RCC 7860 (cell line): ENCODE measurements at regions not wholly inside any gene's neighbourhood (a gene's known extent, or its start where the extent isn't known, plus 50 kb on each side); places are given as distances from the start of the nearest gene placed in this dataset.

ENCODE experiments used
- DNase-seq: peaks from one replicate; pipeline ENCODE4 v3.0.0-alpha.2; 2015; ENCODE audit warnings: low spot score
- FAIRE-seq: peaks from 2 replicates; lab custom pipeline; 2012; peaks lifted over from hg19 to GRCh38; lab: Jason Lieb, UNC

DNA sequence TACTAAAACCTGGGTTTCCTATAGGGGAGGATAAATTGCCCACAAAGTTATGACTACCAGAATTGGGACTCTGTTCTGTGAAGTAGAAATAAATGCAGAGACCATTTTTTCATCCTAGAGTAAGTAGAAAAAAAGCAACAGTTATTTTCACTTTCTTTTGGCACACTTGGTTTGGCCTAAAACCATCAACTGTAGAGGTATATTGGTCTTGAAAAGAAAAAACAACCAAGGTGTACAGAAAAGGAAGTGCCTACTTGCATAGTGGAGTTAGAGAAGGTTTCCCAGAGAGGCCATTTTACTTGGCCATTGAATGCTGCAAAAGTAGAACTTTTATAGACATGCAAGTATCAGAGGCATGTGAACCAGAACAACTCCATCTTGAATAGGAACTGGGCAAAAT lies 89.4 kb upstream of the TACR1 start:
- no peak for FAIRE-seq
- DNase-seq = no peak

- FAIRE-seq (no peak), DNase-seq (no peak)
Observed at GRCh38 chr2:75287624-75288316, 88.5 kb upstream of the TACR1 start.

- DNase-seq (no peak), FAIRE-seq (no peak)
Observed at GRCh38 chr2:75284345-75284744, 85.0 kb upstream of the TACR1 start.

GRCh38 chr2:75278821-75279379 lies 79.6 kb upstream of the TACR1 start:
- DNase-seq (no peak), FAIRE-seq (no peak)

DNA sequence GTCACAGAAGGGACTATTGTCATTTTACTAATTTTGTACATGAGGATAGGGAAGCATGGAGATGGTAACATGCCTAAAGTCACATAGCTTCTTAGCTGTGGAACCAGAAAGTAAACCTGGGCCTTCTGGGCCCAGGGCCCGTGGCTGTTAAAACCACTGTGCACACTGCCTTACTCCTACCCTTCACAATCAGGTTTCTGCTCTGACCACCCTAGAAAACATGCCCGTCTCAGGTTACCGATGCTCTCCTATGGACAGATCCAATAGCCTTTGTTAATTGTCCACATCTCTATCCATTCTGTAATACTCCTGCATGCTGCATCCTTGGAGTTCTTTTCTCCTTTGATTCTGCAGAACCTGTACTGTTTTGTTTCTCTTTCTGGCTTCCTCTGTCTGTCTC lies 79.0 kb upstream of the TACR1 start:
- no peak for DNase-seq
- no peak for FAIRE-seq

- DNase-seq (peak; percentile 43), FAIRE-seq (peak; percentile 88)
Observed at GRCh38 chr2:75277111-75277510, 77.8 kb upstream of the TACR1 start.

GRCh38 chr2:75276093-75277029 lies 77.0 kb upstream of the TACR1 start:
- DNase-seq (peak; percentile 68), FAIRE-seq (peak; percentile 86)

GRCh38 chr2:75274936-75275335 lies 75.6 kb upstream of the TACR1 start:
- DNase-seq = no peak
- FAIRE-seq = no peak

GRCh38 chr2:75268112-75268511 lies 68.8 kb upstream of the TACR1 start:
- FAIRE-seq (no peak), DNase-seq (no peak)

DNA sequence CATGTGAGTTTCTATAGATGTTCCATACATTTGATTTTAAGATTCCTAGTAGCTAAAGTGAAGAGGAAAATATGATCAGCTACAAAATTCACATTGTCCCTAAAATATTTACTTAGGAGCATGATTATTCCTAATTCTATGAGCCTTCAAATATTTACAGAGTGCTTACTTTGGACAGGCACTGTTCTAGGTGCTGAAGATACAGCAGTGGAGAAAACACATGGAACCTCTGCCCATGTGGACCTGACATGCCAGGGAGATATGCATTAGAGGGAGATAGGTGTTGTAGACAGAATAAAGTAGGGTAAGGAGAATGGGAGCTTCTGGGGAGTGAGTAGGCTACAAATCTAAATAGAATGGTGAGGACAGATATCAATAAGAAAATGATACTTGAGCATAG lies 62.6 kb upstream of the TACR1 start:
- FAIRE-seq (no peak), DNase-seq (no peak)

DNA sequence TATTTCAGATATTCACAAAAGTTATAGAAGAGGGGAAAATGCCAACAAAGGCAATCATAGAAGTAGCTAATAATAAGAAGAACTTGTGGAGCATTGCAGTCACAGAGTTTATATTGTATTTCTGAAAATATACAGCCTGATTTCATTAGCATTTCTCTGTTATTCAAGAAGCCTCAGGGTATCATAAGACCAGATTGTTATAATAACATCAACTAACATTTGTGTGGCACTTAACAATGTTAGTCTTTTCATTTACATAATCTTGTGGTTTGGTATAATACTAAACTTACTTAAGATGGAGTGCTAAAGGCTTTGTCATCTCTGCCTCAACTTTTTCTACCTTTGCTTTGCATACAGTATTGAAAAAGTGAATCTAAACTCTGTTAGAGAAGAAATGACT lies 61.6 kb upstream of the TACR1 start:
- no peak for DNase-seq
- no peak for FAIRE-seq

GRCh38 chr2:75258620-75259019 lies 59.3 kb upstream of the TACR1 start:
- no peak for DNase-seq
- no peak for FAIRE-seq

DNA sequence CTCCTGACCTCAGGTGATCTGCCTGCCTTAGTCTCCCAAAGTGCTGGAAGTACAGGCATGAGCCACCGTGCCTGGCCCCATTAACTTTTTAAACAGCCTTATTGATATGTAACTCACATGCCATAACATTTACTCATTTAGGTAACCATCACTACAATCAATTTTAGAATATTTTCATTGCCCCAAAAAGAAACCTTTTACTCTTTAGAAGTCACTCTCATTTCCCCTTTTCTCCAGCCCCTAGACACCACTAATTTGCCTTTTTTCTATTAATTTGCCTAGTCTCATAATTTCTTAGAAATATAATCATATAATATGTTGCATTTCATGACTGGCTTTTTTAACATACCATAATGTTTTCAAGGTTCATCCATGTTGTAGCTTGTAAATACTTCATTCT lies 57.2 kb upstream of the TACR1 start:
- DNase-seq = no peak
- FAIRE-seq = no peak

- DNase-seq (no peak), FAIRE-seq (no peak)
Observed at GRCh38 chr2:75253526-75253925, 54.2 kb upstream of the TACR1 start.

- DNase-seq (no peak), FAIRE-seq (no peak)
Observed at GRCh38 chr2:75251896-75252295, 52.6 kb upstream of the TACR1 start.
